K562 (cell line): ENCODE measurements at regions not wholly inside any gene's neighbourhood (a gene's known extent, or its start where the extent isn't known, plus 50 kb on each side); places are given as distances from the start of the nearest gene placed in this dataset.

Experiments
- ATAC-seq: fragments of 200-7000 bp; cut with Tn5 transposase; 3 replicates; pipeline ENCODE4 v1.9.1; 2020; ENCODE audit warnings: moderate library complexity
- BruUV-seq: library from RNA; stranded (reverse); fragments of 400-500 nt; replicated peaks from 2 replicates; lab custom pipeline; 2021; lab: Mats Ljungman, UMichigan
- CTCF ChIA-PET: fragments of 300-600 bp; formaldehyde crosslinking; extraction: SDS; loops from one replicate; lab custom pipeline; 2021; ENCODE audit warnings: low intra/inter-chr PET ratio; lab: Yijun Ruan, JAX
- POLR2A ChIA-PET: fragments of 300-600, 350-650 bp; sonication (Branson Sonifier 250); formaldehyde crosslinking; extraction: SDS; loops from one replicate; lab custom pipeline; 2021; ENCODE audit warnings: antibody characterized with exemption, inconsistent platforms; lab: Yijun Ruan, JAX
- DNase-seq, 4 experiments: peaks; one replicate each; pipeline versions ENCODE4 v3.0.0 to v3.0.0-alpha.2; 2011 to 2018; ENCODE audit warnings: low spot score in 3 of 4, mixed read lengths in 3 of 4; ENCODE audit errors: extremely low read depth in 1 of 4
- FAIRE-seq: peaks from 2 replicates; lab custom pipeline; 2011; peaks lifted over from hg19 to GRCh38; lab: Jason Lieb, UNC
- H2AFZ ChIP-seq: 2 replicates; pipeline ENCODE4 v1.6.0; 2011; ENCODE audit warnings: low read depth, low read length, control low read depth, inconsistent platforms
- H3K27ac ChIP-seq: fragments of 200-600 bp; 3 replicates; pipeline ENCODE4 v1.8.0; 2011; ENCODE audit warnings: low read depth, mild to moderate bottlenecking, control low read depth, inconsistent platforms, low read length, moderate library complexity, mixed read lengths; ENCODE audit errors: extremely low read depth
- H3K27me3 ChIP-seq, 2 experiments: fragments of 300-600 bp in 1 of 2; 2 replicates in 1 of 2; 3 replicates in 1 of 2; pipeline versions ENCODE4 v1.6.0 to v1.8.0; 2011; ENCODE audit warnings: inconsistent platforms in 2 of 2, low read length in 2 of 2, mild to moderate bottlenecking in 1 of 2, mixed read lengths in 1 of 2, moderate library complexity in 1 of 2; ENCODE audit not compliant: control insufficient read depth in 2 of 2, insufficient read depth in 2 of 2
- H3K36me3 ChIP-seq: fragments of 300-600 bp; 3 replicates; pipeline ENCODE4 v1.8.0; 2011; ENCODE audit warnings: mild to moderate bottlenecking, low read length, inconsistent platforms; ENCODE audit not compliant: control insufficient read depth, insufficient read depth
- H3K4me1 ChIP-seq, 2 experiments: fragments of 200-600 bp in 1 of 2; replicated peaks in 1 of 2; 2 replicates in 1 of 2; 3 replicates in 1 of 2; pipeline versions ENCODE4 v1.5.1 to v1.8.0; 2011; ENCODE audit warnings: inconsistent platforms in 2 of 2, low read length in 2 of 2, mild to moderate bottlenecking in 1 of 2, mixed read lengths in 1 of 2, moderate library complexity in 1 of 2; ENCODE audit not compliant: control insufficient read depth in 2 of 2, insufficient read depth in 2 of 2
- H3K4me2 ChIP-seq: 2 replicates; pipeline ENCODE4 v1.6.1; 2011; ENCODE audit warnings: low read length, control low read depth, inconsistent platforms, mixed read lengths; ENCODE audit not compliant: insufficient read depth
- H3K4me3 ChIP-seq: fragments of 200-600 bp; sonication (generic), shearing (Covaris generic); 2 replicates; pipeline ENCODE4 v1.5.1; 2016; ENCODE audit warnings: control low read depth, inconsistent platforms
- H3K79me2 ChIP-seq: fragments of 200-600 bp; 3 replicates; pipeline ENCODE4 v1.8.0; 2011; ENCODE audit warnings: low read length, inconsistent platforms; ENCODE audit not compliant: control insufficient read depth, insufficient read depth
- H3K9ac ChIP-seq, 2 experiments: 2 replicates each; pipeline versions ENCODE4 v1.6.0 to v1.6.1; 2011; ENCODE audit warnings: low read depth in 2 of 2, low read length in 2 of 2, control low read depth in 1 of 2, inconsistent platforms in 1 of 2, mild to moderate bottlenecking in 1 of 2, mixed read lengths in 1 of 2; ENCODE audit not compliant: insufficient read depth in 1 of 2
- H3K9me1 ChIP-seq: one replicate; pipeline ENCODE4 v1.6.0; 2011; ENCODE audit warnings: inconsistent platforms, mild to moderate bottlenecking, low read length, moderate library complexity; ENCODE audit not compliant: control insufficient read depth, insufficient read depth
- H3K9me3 ChIP-seq: replicated peaks from 2 replicates; pipeline ENCODE4 v1.5.1; 2011; ENCODE audit warnings: low read depth, low read length, inconsistent platforms; ENCODE audit not compliant: control insufficient read depth, insufficient read depth
- H4K20me1 ChIP-seq: replicated peaks from 2 replicates; pipeline ENCODE4 v1.6.1; 2011; ENCODE audit warnings: low read length, inconsistent platforms, mixed read lengths; ENCODE audit not compliant: control insufficient read depth, insufficient read depth
- CHD2 ChIP-seq: IDR thresholded peaks from 2 replicates; pipeline ENCODE4 v1.6.1; 2011; ENCODE audit warnings: low read depth, low read length
- GATAD2B ChIP-seq: fragments of 450-650 bp; IDR thresholded peaks from 2 replicates; pipeline ENCODE4 v1.6.1; 2017; ENCODE audit warnings: mild to moderate bottlenecking, borderline replicate concordance
- GTF2E2 ChIP-seq: fragments of 200-800 bp; sonication (Bioruptor generic); IDR thresholded peaks from 2 replicates; pipeline ENCODE4 v1.6.1; 2016; ENCODE audit warnings: missing genetic modification characterization, missing compliant biosample characterization
- RERE ChIP-seq: sonication (generic); formaldehyde crosslinking; IDR thresholded peaks from 2 replicates; pipeline ENCODE4 v1.8.0; 2023; ENCODE audit warnings: missing genetic modification reagents, mild to moderate bottlenecking, borderline replicate concordance
- ZNF449 ChIP-seq: fragments of 250-450 bp; sonication (Bioruptor Pico); IDR thresholded peaks from 2 replicates; pipeline ENCODE4 v1.8.0; 2022; ENCODE audit warnings: moderate library complexity, mild to moderate bottlenecking, inconsistent platforms
- ZNF699 ChIP-seq: fragments of 250-450 bp; sonication (Bioruptor Pico); IDR thresholded peaks from 2 replicates; pipeline ENCODE4 v1.8.0; 2021; ENCODE audit warnings: mild to moderate bottlenecking, moderate library complexity; ENCODE audit not compliant: insufficient replicate concordance
- ZNF830 ChIP-seq: fragments of 250-450 bp; sonication (Bioruptor Pico); IDR thresholded peaks from 2 replicates; pipeline ENCODE4 v1.5.0; 2021; ENCODE audit warnings: mild to moderate bottlenecking
- WGBS: fragments of 100-300 bp; shearing (Covaris generic); methylation state at CpG from one replicate; pipeline ENCODE4 v1.1.6; 2016; ENCODE audit warnings: low coverage, mixed read lengths; ENCODE audit not compliant: insufficient coverage; ENCODE audit errors: missing lambda C conversion rate; 5-methylcytosine and 5-hydroxymethylcytosine counted together
- in situ Hi-C: fragments of 300-500 bp; cut with MboI; formaldehyde crosslinking; loops from 4 replicates; pipeline ENCODE4 v1.15.0; 2018; ENCODE audit warnings: inconsistent platforms, mixed read lengths
- intact Hi-C: fragments of 100-400 bp; cut with micrococcal nuclease; formaldehyde crosslinking; loops from 2 replicates; pipeline ENCODE4 v1.14.2; 2022

GRCh38 chr15:47846876-47847275 lies 129.6 kb downstream of the SEMA6D start:
- no peak for DNase-seq
- Histone ChIP-seq H3K9me3 (no peaks in the 10 kb centered on the region), H3K36me3 (no peaks in the 10 kb centered on the region), H2AFZ (no peak overlapping the region), H3K9ac (no peak overlapping the region), H3K79me2 (no peaks in the 10 kb centered on the region), H3K4me2 (no peak overlapping the region), H4K20me1 (no peaks in the 10 kb centered on the region), H3K4me3 (no peak overlapping the region), H3K4me1 (no peaks in the 10 kb centered on the region), H3K27me3 (no peaks in the 10 kb centered on the region), H3K9me1 (no peaks in the 10 kb centered on the region), H3K27ac (no peak overlapping the region)
- BruUV-seq = no TSS peak
- ATAC-seq = no peak
- WGBS = 2% methylated on average over 3 of the region's 3 CpGs
- in situ Hi-C loops (no loop called here), intact Hi-C loops (no loop called here)
- no peak for FAIRE-seq
- ChIA-PET CTCF (no interaction called here), POLR2A (no interaction called here)
- TF ChIP-seq GTF2E2 (tag) (no peak), ZNF830 (no peak), RERE (no peak), CHD2 (no peak), ZNF699 (CRISPR knock-in tag) (no peak), GATAD2B (no peak), ZNF449 (no peak)
